HepG2 (cell line): ENCODE measurements at regions not wholly inside any gene's neighbourhood (a gene's known extent, or its start where the extent isn't known, plus 50 kb on each side); places are given as distances from the start of the nearest gene placed in this dataset.

Experiments used
- ATAC-seq: fragments of 200-7000 bp; cut with Tn5 transposase; 3 replicates; pipeline ENCODE4 v1.9.1; 2020; ENCODE audit warnings: mild to moderate bottlenecking, moderate library complexity
- BruUV-seq: library from RNA; stranded (reverse); fragments of 400-500 nt; replicated peaks from 2 replicates; lab custom pipeline; 2021; lab: Mats Ljungman, UMichigan
- CTCF ChIA-PET: fragments of 300-600 bp; formaldehyde crosslinking; extraction: SDS; loops from one replicate; lab custom pipeline; 2021; ENCODE audit warnings: low total read pairs, inconsistent platforms, low intra/inter-chr PET ratio; lab: Yijun Ruan, JAX
- POLR2A ChIA-PET: fragments of 350-600 bp; sonication (Branson Sonifier 250); formaldehyde crosslinking; loops from one replicate; lab custom pipeline; 2020; ENCODE audit warnings: antibody characterized with exemption, inconsistent platforms; lab: Yijun Ruan, JAX
- DNase-seq: peaks from one replicate; pipeline ENCODE4 v3.0.0-alpha.2; 2015; ENCODE audit warnings: low spot score
- FAIRE-seq: peaks from 3 replicates; lab custom pipeline; 2011; peaks lifted over from hg19 to GRCh38; lab: Jason Lieb, UNC
- H2AFZ ChIP-seq: one replicate; pipeline ENCODE4 v1.6.1; 2011; ENCODE audit warnings: low read length, inconsistent platforms
- H3K27ac ChIP-seq: fragments of 300-600 bp; 3 replicates; pipeline ENCODE4 v1.8.0; 2011; ENCODE audit warnings: mixed run types, mild to moderate bottlenecking, mixed read lengths, low read length, inconsistent platforms; ENCODE audit not compliant: insufficient read depth; ENCODE audit errors: extremely low read length
- H3K27me3 ChIP-seq, 2 experiments: fragments of 200-600 bp in 1 of 2; 2 replicates in 1 of 2; 3 replicates in 1 of 2; pipeline versions ENCODE4 v1.6.0 to v1.8.0; 2011; ENCODE audit warnings: low read length in 2 of 2, mild to moderate bottlenecking in 2 of 2, moderate library complexity in 2 of 2, inconsistent platforms in 1 of 2; ENCODE audit not compliant: insufficient read depth in 2 of 2, control insufficient read depth in 1 of 2
- H3K36me3 ChIP-seq, 2 experiments: fragments of 200-600 bp in 1 of 2; replicated peaks in 1 of 2; 2 replicates in 1 of 2; 3 replicates in 1 of 2; pipeline versions ENCODE4 v1.5.1 to v1.8.0; 2011; ENCODE audit warnings: low read length in 2 of 2, inconsistent platforms in 1 of 2; ENCODE audit not compliant: insufficient read depth in 2 of 2, control insufficient read depth in 1 of 2
- H3K4me1 ChIP-seq: 2 replicates; pipeline ENCODE4 v1.5.1; 2012; ENCODE audit warnings: low read length, inconsistent platforms; ENCODE audit not compliant: insufficient read depth
- H3K4me2 ChIP-seq: 2 replicates; pipeline ENCODE4 v1.6.0; 2011; ENCODE audit warnings: low read depth, low read length, inconsistent platforms
- H3K4me3 ChIP-seq, 3 experiments: fragments of 200-600 bp in 1 of 3; sonication (generic), shearing (Covaris generic) in 1 of 3; replicated peaks in 1 of 3; 2 replicates each; pipeline ENCODE4 v1.5.1; 2011 to 2016; ENCODE audit warnings: low read length in 3 of 3, inconsistent platforms in 2 of 3, low read depth in 2 of 3, mild to moderate bottlenecking in 2 of 3, control low read depth in 1 of 3, mixed read lengths in 1 of 3; ENCODE audit not compliant: insufficient read depth in 1 of 3
- H3K79me2 ChIP-seq: one replicate; pipeline ENCODE4 v1.6.1; 2011; ENCODE audit warnings: low read length, inconsistent platforms; ENCODE audit not compliant: insufficient read depth
- H3K9ac ChIP-seq: 2 replicates; pipeline ENCODE4 v1.6.0; 2011; ENCODE audit warnings: mild to moderate bottlenecking, low read depth, low read length, inconsistent platforms; ENCODE audit not compliant: insufficient read depth
- H3K9me3 ChIP-seq: 2 replicates; pipeline ENCODE4 v1.5.1; 2012; ENCODE audit warnings: mild to moderate bottlenecking, low read length
- H4K20me1 ChIP-seq: 2 replicates; pipeline ENCODE4 v1.6.0; 2011; ENCODE audit warnings: inconsistent platforms, mild to moderate bottlenecking, low read length, moderate library complexity; ENCODE audit not compliant: insufficient read depth
- ARNT2 ChIP-seq: sonication (generic); formaldehyde crosslinking; IDR thresholded peaks from 2 replicates; pipeline ENCODE4 v1.8.0; 2022; ENCODE audit warnings: mild to moderate bottlenecking, low read depth, missing genetic modification reagents, moderate library complexity
- ELF3 ChIP-seq: IDR thresholded peaks from 2 replicates; pipeline ENCODE4 v1.6.1; 2016; ENCODE audit warnings: missing genetic modification reagents, missing compliant biosample characterization
- ISX ChIP-seq: sonication (generic); formaldehyde crosslinking; conservative IDR thresholded peaks from 2 replicates; pipeline ENCODE4 v1.5.0; 2020; ENCODE audit warnings: missing genetic modification reagents
- KDM5A ChIP-seq: fragments of 200-600 bp; sonication (generic); IDR thresholded peaks from 2 replicates; pipeline ENCODE4 v1.7.0; 2018; ENCODE audit warnings: antibody characterized with exemption, mild to moderate bottlenecking, low read length, borderline replicate concordance
- NFE2L2 ChIP-seq: fragments of 150-350 bp; IDR thresholded peaks from 2 replicates; pipeline ENCODE4 v1.6.1; 2014; ENCODE audit warnings: low read length
- ZNF326 ChIP-seq: sonication (generic); formaldehyde crosslinking; IDR thresholded peaks from 2 replicates; pipeline ENCODE4 v1.4.0; 2020; ENCODE audit warnings: missing genetic modification reagents, borderline replicate concordance
- ZNF333 ChIP-seq: sonication (generic); formaldehyde crosslinking; IDR thresholded peaks from 2 replicates; pipeline ENCODE4 v1.4.0; 2020; ENCODE audit warnings: mild to moderate bottlenecking, missing genetic modification reagents, borderline replicate concordance
- WGBS: methylation state at CpG from one replicate; pipeline ENCODE4 v1.1.6; 2017; ENCODE audit warnings: low lambda C conversion rate; 5-methylcytosine and 5-hydroxymethylcytosine counted together
- in situ Hi-C: cut with HindIII; loops from 2 replicates; pipeline ENCODE4 v1.10.0; 2017; ENCODE audit warnings: low pct_unique_long_range_greater_than_20kb; ENCODE audit not compliant: extremely low pct_ligation_motif_present
- intact Hi-C: fragments of 100-400 bp; cut with micrococcal nuclease; formaldehyde crosslinking; loops from one replicate; pipeline ENCODE4 v1.10.0; 2022; ENCODE audit not compliant: unreplicated experiment
- TF ChIP-seq, protein P1 (sequence below): sonication (generic); formaldehyde crosslinking; IDR thresholded peaks from 2 replicates; pipeline ENCODE4 v1.9.0; 2021; ENCODE audit warnings: missing genetic modification reagents, borderline replicate concordance
- TF ChIP-seq, protein P2 (sequence below): sonication (generic); formaldehyde crosslinking; conservative IDR thresholded peaks from 2 replicates; pipeline ENCODE4 v1.4.0; 2020; ENCODE audit warnings: missing genetic modification reagents
- TF ChIP-seq, protein P3 (sequence below): sonication (generic); formaldehyde crosslinking; IDR thresholded peaks from 2 replicates; pipeline ENCODE4 v1.4.0; 2020; ENCODE audit warnings: missing genetic modification reagents

DNA sequence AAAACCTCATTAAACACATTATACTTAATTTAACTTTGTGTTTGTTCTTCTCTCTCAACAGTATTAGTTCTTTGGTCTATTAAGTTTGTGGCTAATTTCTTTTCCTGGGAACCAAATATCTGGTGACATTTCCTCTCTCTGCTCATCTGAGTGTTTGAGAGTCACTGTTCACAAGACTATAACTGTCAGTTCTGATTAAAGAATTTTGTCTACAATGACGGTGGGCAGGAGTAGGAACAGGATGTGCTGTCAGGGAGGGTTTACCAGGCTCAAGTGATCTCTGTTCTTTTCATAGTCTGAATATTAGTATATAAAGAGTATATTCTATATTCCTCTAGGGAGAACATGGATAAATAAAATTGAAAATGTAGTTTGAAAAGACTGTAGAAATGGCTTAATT, 92.9 kb downstream of the ALG10B start:
- TF ChIP-seq ISX (CRISPR knock-in tag) (no peak), ZNF326 (CRISPR knock-in tag) (no peak), ARNT2 (CRISPR knock-in tag) (no peak), KDM5A (no peak), ELF3 (CRISPR knock-in tag) (no peak), ZNF333 (CRISPR knock-in tag) (no peak), NFE2L2 (no peak)
- TF ChIP-seq, protein P1, sequence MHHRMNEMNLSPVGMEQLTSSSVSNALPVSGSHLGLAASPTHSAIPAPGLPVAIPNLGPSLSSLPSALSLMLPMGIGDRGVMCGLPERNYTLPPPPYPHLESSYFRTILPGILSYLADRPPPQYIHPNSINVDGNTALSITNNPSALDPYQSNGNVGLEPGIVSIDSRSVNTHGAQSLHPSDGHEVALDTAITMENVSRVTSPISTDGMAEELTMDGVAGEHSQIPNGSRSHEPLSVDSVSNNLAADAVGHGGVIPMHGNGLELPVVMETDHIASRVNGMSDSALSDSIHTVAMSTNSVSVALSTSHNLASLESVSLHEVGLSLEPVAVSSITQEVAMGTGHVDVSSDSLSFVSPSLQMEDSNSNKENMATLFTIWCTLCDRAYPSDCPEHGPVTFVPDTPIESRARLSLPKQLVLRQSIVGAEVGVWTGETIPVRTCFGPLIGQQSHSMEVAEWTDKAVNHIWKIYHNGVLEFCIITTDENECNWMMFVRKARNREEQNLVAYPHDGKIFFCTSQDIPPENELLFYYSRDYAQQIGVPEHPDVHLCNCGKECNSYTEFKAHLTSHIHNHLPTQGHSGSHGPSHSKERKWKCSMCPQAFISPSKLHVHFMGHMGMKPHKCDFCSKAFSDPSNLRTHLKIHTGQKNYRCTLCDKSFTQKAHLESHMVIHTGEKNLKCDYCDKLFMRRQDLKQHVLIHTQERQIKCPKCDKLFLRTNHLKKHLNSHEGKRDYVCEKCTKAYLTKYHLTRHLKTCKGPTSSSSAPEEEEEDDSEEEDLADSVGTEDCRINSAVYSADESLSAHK (CRISPR knock-in tag) = no peak
- TF ChIP-seq, protein P2, sequence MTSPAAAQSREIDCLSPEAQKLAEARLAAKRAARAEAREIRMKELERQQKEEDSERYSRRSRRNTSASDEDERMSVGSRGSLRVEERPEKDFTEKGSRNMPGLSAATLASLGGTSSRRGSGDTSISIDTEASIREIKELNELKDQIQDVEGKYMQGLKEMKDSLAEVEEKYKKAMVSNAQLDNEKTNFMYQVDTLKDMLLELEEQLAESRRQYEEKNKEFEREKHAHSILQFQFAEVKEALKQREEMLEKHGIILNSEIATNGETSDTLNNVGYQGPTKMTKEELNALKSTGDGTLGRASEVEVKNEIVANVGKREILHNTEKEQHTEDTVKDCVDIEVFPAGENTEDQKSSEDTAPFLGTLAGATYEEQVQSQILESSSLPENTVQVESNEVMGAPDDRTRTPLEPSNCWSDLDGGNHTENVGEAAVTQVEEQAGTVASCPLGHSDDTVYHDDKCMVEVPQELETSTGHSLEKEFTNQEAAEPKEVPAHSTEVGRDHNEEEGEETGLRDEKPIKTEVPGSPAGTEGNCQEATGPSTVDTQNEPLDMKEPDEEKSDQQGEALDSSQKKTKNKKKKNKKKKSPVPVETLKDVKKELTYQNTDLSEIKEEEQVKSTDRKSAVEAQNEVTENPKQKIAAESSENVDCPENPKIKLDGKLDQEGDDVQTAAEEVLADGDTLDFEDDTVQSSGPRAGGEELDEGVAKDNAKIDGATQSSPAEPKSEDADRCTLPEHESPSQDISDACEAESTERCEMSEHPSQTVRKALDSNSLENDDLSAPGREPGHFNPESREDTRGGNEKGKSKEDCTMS (CRISPR knock-in tag) = no peak
- TF ChIP-seq, protein P3, sequence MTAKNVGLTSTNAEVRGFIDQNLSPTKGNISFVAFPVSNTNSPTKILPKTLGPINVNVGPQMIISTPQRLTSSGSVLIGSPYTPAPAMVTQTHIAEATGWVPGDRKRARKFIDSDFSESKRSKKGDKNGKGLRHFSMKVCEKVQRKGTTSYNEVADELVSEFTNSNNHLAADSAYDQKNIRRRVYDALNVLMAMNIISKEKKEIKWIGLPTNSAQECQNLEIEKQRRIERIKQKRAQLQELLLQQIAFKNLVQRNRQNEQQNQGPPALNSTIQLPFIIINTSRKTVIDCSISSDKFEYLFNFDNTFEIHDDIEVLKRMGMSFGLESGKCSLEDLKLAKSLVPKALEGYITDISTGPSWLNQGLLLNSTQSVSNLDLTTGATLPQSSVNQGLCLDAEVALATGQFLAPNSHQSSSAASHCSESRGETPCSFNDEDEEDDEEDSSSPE = no peak
- TF ChIP-seq, all 625 proteins: peak for 0
- Histone ChIP-seq H3K27ac (no peak overlapping the region), H3K9me3 (0 out of 2 replicates have a peak, but pooled peaks cover 4% of the 10 kb centered on the region), H2AFZ (no peak overlapping the region), H3K36me3 (no peaks in the 10 kb centered on the region), H3K4me2 (no peak overlapping the region), H3K4me1 (no peaks in the 10 kb centered on the region), H3K79me2 (no peaks in the 10 kb centered on the region), H3K9ac (no peak overlapping the region), H3K4me3 (no peak overlapping the region), H3K27me3 (no peaks in the 10 kb centered on the region), H4K20me1 (no peaks in the 10 kb centered on the region)
- POLR2A ChIA-PET = no interaction called here
- in situ Hi-C loops = no loop called here
- intact Hi-C loops = loop anchor here (5.0 kb wide), 1 partner anchor 323 kb away; no protein-coding TSS in a partner anchor
- CTCF ChIA-PET = no interaction called here
- DNase-seq (no peak), ATAC-seq (no peak), FAIRE-seq (no peak)
- BruUV-seq = no TSS peak
- 0% methylated on average over 1 of the region's 1 CpG for WGBS
